HepG2 (cell line): ENCODE measurements at regions not wholly inside any gene's neighbourhood (a gene's known extent, or its start where the extent isn't known, plus 50 kb on each side); places are given as distances from the start of the nearest gene placed in this dataset.
A peak's percentile ranks its signal among the peaks of the same experiment; 100 is the strongest.

Experiments used
- ATAC-seq: fragments of 200-7000 bp; cut with Tn5 transposase; 3 replicates; pipeline ENCODE4 v1.9.1; 2020; ENCODE audit warnings: mild to moderate bottlenecking, moderate library complexity
- BruUV-seq: library from RNA; stranded (reverse); fragments of 400-500 nt; replicated peaks from 2 replicates; lab custom pipeline; 2021; lab: Mats Ljungman, UMichigan
- CTCF ChIA-PET: fragments of 300-600 bp; formaldehyde crosslinking; extraction: SDS; loops from one replicate; lab custom pipeline; 2021; ENCODE audit warnings: low total read pairs, inconsistent platforms, low intra/inter-chr PET ratio; lab: Yijun Ruan, JAX
- POLR2A ChIA-PET: fragments of 350-600 bp; sonication (Branson Sonifier 250); formaldehyde crosslinking; loops from one replicate; lab custom pipeline; 2020; ENCODE audit warnings: antibody characterized with exemption, inconsistent platforms; lab: Yijun Ruan, JAX
- DNase-seq: peaks from one replicate; pipeline ENCODE4 v3.0.0-alpha.2; 2015; ENCODE audit warnings: low spot score
- FAIRE-seq: peaks from 3 replicates; lab custom pipeline; 2011; peaks lifted over from hg19 to GRCh38; lab: Jason Lieb, UNC
- H2AFZ ChIP-seq: one replicate; pipeline ENCODE4 v1.6.1; 2011; ENCODE audit warnings: low read length, inconsistent platforms
- H3K27ac ChIP-seq: fragments of 300-600 bp; 3 replicates; pipeline ENCODE4 v1.8.0; 2011; ENCODE audit warnings: mixed run types, mild to moderate bottlenecking, mixed read lengths, low read length, inconsistent platforms; ENCODE audit not compliant: insufficient read depth; ENCODE audit errors: extremely low read length
- H3K27me3 ChIP-seq, 2 experiments: fragments of 200-600 bp in 1 of 2; 2 replicates in 1 of 2; 3 replicates in 1 of 2; pipeline versions ENCODE4 v1.6.0 to v1.8.0; 2011; ENCODE audit warnings: low read length in 2 of 2, mild to moderate bottlenecking in 2 of 2, moderate library complexity in 2 of 2, inconsistent platforms in 1 of 2; ENCODE audit not compliant: insufficient read depth in 2 of 2, control insufficient read depth in 1 of 2
- H3K36me3 ChIP-seq, 2 experiments: fragments of 200-600 bp in 1 of 2; replicated peaks in 1 of 2; 2 replicates in 1 of 2; 3 replicates in 1 of 2; pipeline versions ENCODE4 v1.5.1 to v1.8.0; 2011; ENCODE audit warnings: low read length in 2 of 2, inconsistent platforms in 1 of 2; ENCODE audit not compliant: insufficient read depth in 2 of 2, control insufficient read depth in 1 of 2
- H3K4me1 ChIP-seq: 2 replicates; pipeline ENCODE4 v1.5.1; 2012; ENCODE audit warnings: low read length, inconsistent platforms; ENCODE audit not compliant: insufficient read depth
- H3K4me2 ChIP-seq: 2 replicates; pipeline ENCODE4 v1.6.0; 2011; ENCODE audit warnings: low read depth, low read length, inconsistent platforms
- H3K4me3 ChIP-seq, 3 experiments: fragments of 200-600 bp in 1 of 3; sonication (generic), shearing (Covaris generic) in 1 of 3; replicated peaks in 1 of 3; 2 replicates each; pipeline ENCODE4 v1.5.1; 2011 to 2016; ENCODE audit warnings: low read length in 3 of 3, inconsistent platforms in 2 of 3, low read depth in 2 of 3, mild to moderate bottlenecking in 2 of 3, control low read depth in 1 of 3, mixed read lengths in 1 of 3; ENCODE audit not compliant: insufficient read depth in 1 of 3
- H3K79me2 ChIP-seq: one replicate; pipeline ENCODE4 v1.6.1; 2011; ENCODE audit warnings: low read length, inconsistent platforms; ENCODE audit not compliant: insufficient read depth
- H3K9ac ChIP-seq: 2 replicates; pipeline ENCODE4 v1.6.0; 2011; ENCODE audit warnings: mild to moderate bottlenecking, low read depth, low read length, inconsistent platforms; ENCODE audit not compliant: insufficient read depth
- H3K9me3 ChIP-seq: 2 replicates; pipeline ENCODE4 v1.5.1; 2012; ENCODE audit warnings: mild to moderate bottlenecking, low read length
- H4K20me1 ChIP-seq: 2 replicates; pipeline ENCODE4 v1.6.0; 2011; ENCODE audit warnings: inconsistent platforms, mild to moderate bottlenecking, low read length, moderate library complexity; ENCODE audit not compliant: insufficient read depth
- ADNP ChIP-seq: sonication (generic); formaldehyde crosslinking; IDR thresholded peaks from 2 replicates; pipeline ENCODE4 v1.4.0; 2020; ENCODE audit warnings: missing genetic modification reagents
- ATF7 ChIP-seq, 2 experiments: fragments of 450-650 bp in 1 of 2; sonication (generic) in 1 of 2; formaldehyde crosslinking in 1 of 2; IDR thresholded peaks; 2 replicates each; pipeline versions ENCODE4 v1.4.0 to v1.6.1; 2016 to 2020; ENCODE audit warnings: antibody characterized with exemption in 1 of 2, mild to moderate bottlenecking in 1 of 2, missing genetic modification reagents in 1 of 2
- CREB1 ChIP-seq, 2 experiments: fragments of 450-650 bp in 1 of 2; IDR thresholded peaks; 2 replicates each; pipeline ENCODE4 v1.6.1; 2016 to 2017; ENCODE audit warnings: control low read depth in 1 of 2, mild to moderate bottlenecking in 1 of 2, missing compliant biosample characterization in 1 of 2, missing genetic modification characterization in 1 of 2
- ETV5 ChIP-seq: IDR thresholded peaks from 2 replicates; pipeline ENCODE4 v1.6.1; 2018; ENCODE audit warnings: missing biosample characterization, missing genetic modification reagents, inconsistent platforms, borderline replicate concordance
- ISL2 ChIP-seq: sonication (generic); formaldehyde crosslinking; IDR thresholded peaks from 2 replicates; pipeline ENCODE4 v1.5.0; 2020; ENCODE audit warnings: missing genetic modification reagents
- MEIS2 ChIP-seq: sonication (generic); formaldehyde crosslinking; IDR thresholded peaks from 2 replicates; pipeline ENCODE4 v1.9.0; 2021; ENCODE audit warnings: mild to moderate bottlenecking, missing genetic modification reagents
- MYNN ChIP-seq: sonication (generic); formaldehyde crosslinking; IDR thresholded peaks from 2 replicates; pipeline ENCODE4 v1.4.0; 2020; ENCODE audit warnings: mild to moderate bottlenecking, low read depth, missing genetic modification reagents
- POLR2A ChIP-seq, 2 experiments: IDR thresholded peaks; 2 replicates each; pipeline ENCODE4 v1.6.1; 2011; ENCODE audit warnings: low read depth in 2 of 2, low read length in 2 of 2, mild to moderate bottlenecking in 1 of 2, moderate library complexity in 1 of 2; ENCODE audit not compliant: insufficient read depth in 1 of 2
- RARA ChIP-seq: IDR thresholded peaks from 2 replicates; pipeline ENCODE4 v1.6.1; 2016; ENCODE audit warnings: missing genetic modification reagents, missing compliant biosample characterization
- SAP130 ChIP-seq: IDR thresholded peaks from 2 replicates; pipeline ENCODE4 v1.6.1; 2016; ENCODE audit warnings: low read depth
- SP140L ChIP-seq: sonication (generic); formaldehyde crosslinking; IDR thresholded peaks from 2 replicates; pipeline ENCODE4 v1.4.0; 2020; ENCODE audit warnings: missing genetic modification reagents, borderline replicate concordance
- TFAP4 ChIP-seq: sonication (generic); IDR thresholded peaks from 2 replicates; pipeline ENCODE4 v1.6.1; 2016; ENCODE audit warnings: low read depth, borderline replicate concordance
- ZBTB21 ChIP-seq: sonication (generic); formaldehyde crosslinking; IDR thresholded peaks from 2 replicates; pipeline ENCODE4 v1.4.0; 2020; ENCODE audit warnings: missing genetic modification reagents
- ZNF550 ChIP-seq: sonication (generic); formaldehyde crosslinking; IDR thresholded peaks from 2 replicates; pipeline ENCODE4 v1.4.0; 2020; ENCODE audit warnings: mild to moderate bottlenecking, missing genetic modification reagents, borderline replicate concordance
- ZNF670 ChIP-seq: sonication (generic); formaldehyde crosslinking; IDR thresholded peaks from 2 replicates; pipeline ENCODE4 v1.8.0; 2022; ENCODE audit warnings: mild to moderate bottlenecking, missing genetic modification reagents, borderline replicate concordance
- WGBS: methylation state at CpG from one replicate; pipeline ENCODE4 v1.1.6; 2017; ENCODE audit warnings: low lambda C conversion rate; 5-methylcytosine and 5-hydroxymethylcytosine counted together
- in situ Hi-C: cut with HindIII; loops from 2 replicates; pipeline ENCODE4 v1.10.0; 2017; ENCODE audit warnings: low pct_unique_long_range_greater_than_20kb; ENCODE audit not compliant: extremely low pct_ligation_motif_present
- intact Hi-C: fragments of 100-400 bp; cut with micrococcal nuclease; formaldehyde crosslinking; loops from one replicate; pipeline ENCODE4 v1.10.0; 2022; ENCODE audit not compliant: unreplicated experiment
- TF ChIP-seq, protein P1 (sequence below): sonication (generic); formaldehyde crosslinking; IDR thresholded peaks from 2 replicates; pipeline ENCODE4 v1.9.0; 2021; ENCODE audit warnings: missing genetic modification reagents, borderline replicate concordance

DNA sequence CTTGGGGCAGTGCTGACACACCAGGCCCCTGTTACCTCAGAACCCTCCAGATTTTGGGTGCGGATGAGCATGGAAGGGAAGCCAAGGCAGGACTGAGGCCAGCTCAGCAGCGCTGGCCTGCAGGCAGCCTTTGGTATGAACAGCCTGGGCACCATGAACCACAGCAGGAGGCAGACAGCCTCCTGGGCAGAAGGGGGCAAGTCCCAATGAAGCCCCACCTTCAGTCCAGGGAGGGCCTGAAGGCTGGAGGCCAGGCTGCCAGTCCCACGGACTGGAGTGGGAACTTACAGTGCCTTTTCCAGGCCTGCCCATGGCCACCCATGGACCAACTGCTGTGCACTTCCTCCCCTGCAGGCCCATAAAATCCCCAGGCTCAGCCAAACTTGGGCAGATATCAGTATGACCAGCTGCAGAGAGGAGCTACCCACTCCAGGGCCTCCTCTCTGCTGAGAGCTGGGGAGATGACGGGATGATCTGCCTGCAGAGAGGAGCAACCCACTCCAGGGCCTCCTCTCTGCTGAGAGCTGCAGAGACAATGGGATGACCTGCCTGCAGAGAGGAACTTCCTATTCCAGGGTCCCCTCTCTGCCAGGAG lies 74.7 kb downstream of the NEURL3 start:
- in situ Hi-C loops, result no loop called here
- no peak overlapping the region for H3K9ac ChIP-seq
- H3K36me3 ChIP-seq, result no peaks in the 10 kb centered on the region
- FAIRE-seq, result no peak
- H2AFZ ChIP-seq, result no peak overlapping the region
- TF ChIP-seq ADNP (CRISPR knock-in tag) (no peak), ZNF670 (CRISPR knock-in tag) (no peak), SP140L (CRISPR knock-in tag) (no peak)
- ATAC-seq, result 0 out of 3 replicates have a peak, but pooled peaks have one; percentile 21
- no peak overlapping the region for H3K4me2 ChIP-seq
- no peak overlapping the region for H3K27ac ChIP-seq
- H3K9me3 ChIP-seq, result 0 out of 2 replicates have a peak, but pooled peaks cover 4% of the 10 kb centered on the region
- ChIA-PET CTCF (no interaction called here), POLR2A (no interaction called here)
- peaks cover 13% of the 10 kb centered on the region for H3K4me1 ChIP-seq
- peaks cover 0 to 7% of the 10 kb centered on the region in 2 experiments; a peak in 1 of 5 replicates for H3K27me3 ChIP-seq
- no peaks in the 10 kb centered on the region for H4K20me1 ChIP-seq
- no peaks in the 10 kb centered on the region for H3K79me2 ChIP-seq
- no peak overlapping the region for H3K4me3 ChIP-seq
- intact Hi-C loops, result no loop called here
- BruUV-seq, result no TSS peak
- WGBS, result 11% methylated on average over 2 of the region's 4 CpGs
- no peak for DNase-seq

DNA sequence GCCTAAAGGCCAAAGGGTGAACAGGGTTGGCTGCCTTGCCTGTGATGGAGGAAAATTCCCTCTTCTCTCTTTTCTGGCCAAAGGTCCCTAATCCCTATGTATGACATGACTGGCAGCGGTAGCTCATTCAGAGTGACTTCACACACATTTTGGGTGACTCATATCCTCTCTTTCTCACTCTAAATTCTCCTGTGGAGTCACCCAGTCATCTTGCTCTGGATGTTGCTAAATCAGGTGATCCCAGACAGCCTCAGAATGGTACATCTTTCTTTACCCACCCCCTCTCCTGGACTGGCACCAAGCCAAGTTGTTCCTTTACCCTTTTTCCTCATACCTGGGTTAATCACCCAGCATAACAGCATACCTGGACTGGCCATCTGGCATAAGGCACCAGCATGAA lies 77.2 kb downstream of the NEURL3 start:
- peaks cover 13% of the 10 kb centered on the region for H3K4me1 ChIP-seq
- no peaks in the 10 kb centered on the region for H3K79me2 ChIP-seq
- no peaks in the 10 kb centered on the region for H4K20me1 ChIP-seq
- H3K4me3 ChIP-seq, result no peak overlapping the region
- in situ Hi-C loops (no loop called here), intact Hi-C loops (no loop called here)
- FAIRE-seq (peak; percentile 61), ATAC-seq (peak; percentile 89), DNase-seq (peak; percentile 72)
- no TSS peak for BruUV-seq
- ChIA-PET CTCF (no interaction called here), POLR2A (no interaction called here)
- peaks cover 0 to 14% of the 10 kb centered on the region in 2 experiments; a peak in 2 of 5 replicates for H3K27me3 ChIP-seq
- H3K36me3 ChIP-seq, result no peaks in the 10 kb centered on the region
- H3K4me2 ChIP-seq, result no peak overlapping the region
- no peak overlapping the region for H3K9ac ChIP-seq
- WGBS, result 0% methylated on average over 1 of the region's 1 CpG
- no peaks in the 10 kb centered on the region for H3K9me3 ChIP-seq
- no peak overlapping the region for H2AFZ ChIP-seq
- H3K27ac ChIP-seq, result no peak overlapping the region
- TF ChIP-seq SAP130 (CRISPR knock-in tag) (0 out of 2 replicates have a peak, but pooled peaks have one; percentile 41), TFAP4 (no peak), ETV5 (CRISPR knock-in tag) (peak; percentile 61; the same call in 1 of the 2 replicates), POLR2A (IDR thresholded peaks at IDR 0.05; ENCODE audit: insufficient read depth in 1 of 2, low read depth in 2 of 2, low read length in 2 of 2) (no peak), MYNN (CRISPR knock-in tag) (no peak), ZNF550 (no peak), CREB1 (IDR thresholded peaks at IDR 0.05) (peak; percentile 68), CREB1 (CRISPR knock-in tag; IDR thresholded peaks at IDR 0.05) (no peak), ISL2 (CRISPR knock-in tag) (no peak), RARA (peak; percentile 27; the same call in 1 of the 2 replicates), ATF7 (IDR thresholded peaks at IDR 0.05) (0 out of 2 replicates have a peak, but pooled peaks have one; percentile 10), ATF7 (CRISPR knock-in tag; IDR thresholded peaks at IDR 0.05) (no peak), ZBTB21 (CRISPR knock-in tag) (peak; percentile 95), MEIS2 (no peak)
- TF ChIP-seq, protein P1, sequence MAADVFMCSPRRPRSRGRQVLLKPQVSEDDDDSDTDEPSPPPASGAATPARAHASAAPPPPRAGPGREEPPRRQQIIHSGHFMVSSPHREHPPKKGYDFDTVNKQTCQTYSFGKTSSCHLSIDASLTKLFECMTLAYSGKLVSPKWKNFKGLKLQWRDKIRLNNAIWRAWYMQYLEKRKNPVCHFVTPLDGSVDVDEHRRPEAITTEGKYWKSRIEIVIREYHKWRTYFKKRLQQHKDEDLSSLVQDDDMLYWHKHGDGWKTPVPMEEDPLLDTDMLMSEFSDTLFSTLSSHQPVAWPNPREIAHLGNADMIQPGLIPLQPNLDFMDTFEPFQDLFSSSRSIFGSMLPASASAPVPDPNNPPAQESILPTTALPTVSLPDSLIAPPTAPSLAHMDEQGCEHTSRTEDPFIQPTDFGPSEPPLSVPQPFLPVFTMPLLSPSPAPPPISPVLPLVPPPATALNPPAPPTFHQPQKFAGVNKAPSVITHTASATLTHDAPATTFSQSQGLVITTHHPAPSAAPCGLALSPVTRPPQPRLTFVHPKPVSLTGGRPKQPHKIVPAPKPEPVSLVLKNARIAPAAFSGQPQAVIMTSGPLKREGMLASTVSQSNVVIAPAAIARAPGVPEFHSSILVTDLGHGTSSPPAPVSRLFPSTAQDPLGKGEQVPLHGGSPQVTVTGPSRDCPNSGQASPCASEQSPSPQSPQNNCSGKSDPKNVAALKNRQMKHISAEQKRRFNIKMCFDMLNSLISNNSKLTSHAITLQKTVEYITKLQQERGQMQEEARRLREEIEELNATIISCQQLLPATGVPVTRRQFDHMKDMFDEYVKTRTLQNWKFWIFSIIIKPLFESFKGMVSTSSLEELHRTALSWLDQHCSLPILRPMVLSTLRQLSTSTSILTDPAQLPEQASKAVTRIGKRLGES, result no peak
